ENCODE measurements at regions not wholly inside any gene's neighbourhood (a gene's known extent, or its start where the extent isn't known, plus 50 kb on each side); places are given as distances from the start of the nearest gene placed in this dataset.

DNA sequence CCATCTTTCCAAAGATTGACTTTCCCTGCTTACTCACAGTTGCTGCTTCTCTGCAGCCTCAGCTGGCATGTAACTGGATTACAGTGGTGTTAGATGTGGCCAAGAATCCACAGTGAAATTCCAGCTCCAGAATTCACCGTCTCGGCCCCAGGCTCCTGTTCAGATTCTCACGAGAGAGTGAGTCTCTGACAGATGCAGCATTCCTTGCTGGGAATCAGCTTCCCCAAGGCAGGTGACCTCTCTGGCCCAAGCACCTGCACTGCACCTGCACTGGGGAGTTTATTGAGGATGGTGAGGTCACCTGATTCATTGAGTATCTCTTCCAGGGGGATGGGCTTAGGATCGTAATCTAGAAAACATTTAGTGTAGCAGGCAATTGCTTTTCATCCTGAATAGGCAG lies 600.5 kb upstream of the RBFOX1 start:
- ATAC-seq (ENCODE audit: low read depth) = no peak
- no peak overlapping the region for H3K18ac ChIP-seq (ENCODE audit: low read depth, low read length)
- no peak overlapping the region for H3K56ac ChIP-seq (ENCODE audit: extremely low read depth, insufficient read depth, low read length)
- intact Hi-C loops (cut with micrococcal nuclease) = no loop called here
- no peak overlapping the region for H3K9ac ChIP-seq (ENCODE audit: low read depth, low read length)
- H3K27me3 ChIP-seq (ENCODE audit: control insufficient read depth, insufficient read depth, low read length) = no peaks in the 10 kb centered on the region
- no peaks in the 10 kb centered on the region for H3K9me1 ChIP-seq (ENCODE audit: insufficient read depth, low read length)
- H3K23ac ChIP-seq (ENCODE audit: low read depth, low read length) = no peak overlapping the region
- no peak overlapping the region for H3K4me3 ChIP-seq (ENCODE audit: insufficient read depth, low read depth, low read length)
- H2BK120ac ChIP-seq (ENCODE audit: low read depth, low read length) = no peak overlapping the region
- H3K79me1 ChIP-seq (ENCODE audit: low read depth in 1 of 2, low read length in 2 of 2) = no peaks in the 10 kb centered on the region
- TF ChIP-seq BHLHE40 (IDR thresholded peaks at IDR 0.05; ENCODE audit: low read depth, low read length) (no peak), FOS (IDR thresholded peaks at IDR 0.05; ENCODE audit: low read depth, low read length) (no peak), MXI1 (IDR thresholded peaks at IDR 0.05; ENCODE audit: borderline replicate concordance, low read depth, low read length) (no peak), MAZ (IDR thresholded peaks at IDR 0.05; ENCODE audit: borderline replicate concordance, low read depth, low read length) (no peak), RAD21 (IDR thresholded peaks at IDR 0.05; ENCODE audit: low read length) (no peak), USF2 (IDR thresholded peaks at IDR 0.05; ENCODE audit: low read depth, low read length) (no peak)
- BruUV-seq (replicated peaks) = no TSS peak
- H4K20me1 ChIP-seq (ENCODE audit: insufficient read depth, low read length) = no peaks in the 10 kb centered on the region
- no peak overlapping the region for H2AFZ ChIP-seq (replicated peaks; ENCODE audit: low read length, poor library complexity)
- in situ Hi-C loops (cut with MboI; ENCODE audit: low sequenced_read_pairs) = no loop called here
- no peak overlapping the region for H4K8ac ChIP-seq (ENCODE audit: low read depth in 2 of 2, low read length in 2 of 2)
- no peak overlapping the region for H4K5ac ChIP-seq (ENCODE audit: low read depth, low read length)
- H2BK5ac ChIP-seq (ENCODE audit: low read depth, low read length, poor library complexity, severe bottlenecking) = no peak overlapping the region
- H2BK15ac ChIP-seq (ENCODE audit: low read depth, low read length) = no peak overlapping the region
- peaks cover 14% of the 10 kb centered on the region for H3K9me3 ChIP-seq (ENCODE audit: control insufficient read depth, insufficient read depth, low read length)
- H2BK20ac ChIP-seq (ENCODE audit: low read depth, low read length) = no peak overlapping the region
- H3K36me3 ChIP-seq (ENCODE audit: control insufficient read depth, insufficient read depth, low read length) = no peaks in the 10 kb centered on the region
- H2AK9ac ChIP-seq (replicated peaks; ENCODE audit: low read depth, low read length, poor library complexity) = no peak overlapping the region
- WGBS, 2 experiments (ENCODE audit: extremely low coverage in 2 of 2, insufficient read length in 1 of 2) = 60% methylated on average over 3 of the region's 4 CpGs; no CpG with 5 or more reads in 1 of the 2 experiments
- ChIA-PET CTCF (no interaction called here), POLR2A (ENCODE audit: unreplicated experiment) (no interaction called here)
- H2AK5ac ChIP-seq (ENCODE audit: low read depth, low read length) = no peak overlapping the region
- H3K27ac ChIP-seq (ENCODE audit: insufficient read depth, low read length) = no peak overlapping the region
- dilution Hi-C loops (cut with HindIII; ENCODE audit: low sequenced_read_pairs, unreplicated experiment) = no loop called here
- H3K4me1 ChIP-seq (ENCODE audit: control insufficient read depth, insufficient read depth, low read length) = no peaks in the 10 kb centered on the region
- H4K91ac ChIP-seq (ENCODE audit: insufficient read depth, low read depth, low read length) = no peak overlapping the region
- no peak overlapping the region for H3K4me2 ChIP-seq (ENCODE audit: low read depth, low read length)
- no peak overlapping the region for H3K14ac ChIP-seq (replicated peaks; ENCODE audit: low read depth, low read length)
- H3K4ac ChIP-seq (ENCODE audit: low read depth, low read length) = no peak overlapping the region
- DNase-seq = no peak
